PC-3 (cell line): ENCODE measurements at regions not wholly inside any gene's neighbourhood (a gene's known extent, or its start where the extent isn't known, plus 50 kb on each side); places are given as distances from the start of the nearest gene placed in this dataset.
"Not testable (repeated sequence)": the region's sequence is repeated elsewhere in the genome, so short reads cannot be mapped to it uniquely, and the experiment has no call there.

Source experiments
- CTCF ChIP-seq: fragments of 300-600 bp; sonication (generic); conservative IDR thresholded peaks from 2 replicates; pipeline ENCODE4 v1.5.1; 2017; ENCODE audit warnings: antibody characterized with exemption, low read depth, mild to moderate bottlenecking, low read length
- EZH2 ChIP-seq: fragments of 300-600 bp; sonication (generic); IDR thresholded peaks from one replicate; pipeline ENCODE4 v1.6.1; 2017; ENCODE audit warnings: antibody characterized with exemption, mild to moderate bottlenecking, low read length; ENCODE audit not compliant: unreplicated experiment
- EZH2phosphoT487 ChIP-seq: fragments of 300-600 bp; sonication (generic); IDR thresholded peaks from 2 replicates; pipeline ENCODE4 v1.6.1; 2018; ENCODE audit warnings: mild to moderate bottlenecking, antibody characterized with exemption, low read length, borderline replicate concordance

DNA sequence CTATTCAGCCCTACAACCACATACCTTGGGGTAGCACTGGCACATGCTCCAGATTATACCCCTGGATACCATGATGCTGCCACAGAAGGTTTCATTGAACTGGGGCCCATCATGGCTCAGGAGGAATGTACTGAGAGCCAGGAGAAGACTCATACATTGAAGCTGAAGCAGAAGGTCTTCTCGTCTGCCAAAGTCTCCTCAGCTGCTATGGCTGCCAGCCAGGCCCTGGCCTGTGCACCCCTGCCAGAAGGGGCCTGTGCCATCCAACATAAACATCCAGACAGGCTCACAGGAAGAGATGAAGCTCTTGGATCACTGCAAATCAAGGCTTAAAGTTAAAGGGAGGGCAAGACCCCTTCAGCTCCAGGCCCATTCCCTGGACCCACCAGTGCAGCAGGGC, 364.2 kb downstream of the KCNJ18 start:
- TF ChIP-seq CTCF, EZH2, EZH2phosphoT487: not testable (repeated sequence)
